ENCODE measurements at regions not wholly inside any gene's neighbourhood (a gene's known extent, or its start where the extent isn't known, plus 50 kb on each side); places are given as distances from the start of the nearest gene placed in this dataset.

DNA sequence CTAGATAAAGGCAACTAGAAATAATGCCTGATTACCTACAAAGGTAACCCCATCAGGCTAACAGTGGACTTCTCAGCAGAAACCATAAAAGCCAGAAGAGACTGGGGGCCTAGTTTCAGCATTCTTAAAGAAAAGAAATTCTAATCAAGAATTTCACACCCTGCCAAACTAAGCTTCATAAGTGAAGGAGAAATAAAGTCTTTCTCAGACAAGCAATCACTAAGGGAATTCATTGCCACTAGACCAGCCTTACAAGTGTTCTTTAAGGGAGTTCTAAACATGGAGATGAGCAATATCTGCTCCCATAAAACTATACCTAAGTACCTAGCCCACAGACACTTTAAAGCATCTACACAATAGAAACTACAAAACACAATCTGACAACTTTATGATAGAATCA lies 823.5 kb downstream of the PCDH17 start:
- TF ChIP-seq EP300 (conservative IDR thresholded peaks at IDR 0.05; ENCODE audit: poor library complexity, severe bottlenecking) (no peak), EZH2 (IDR thresholded peaks at IDR 0.05; ENCODE audit: borderline replicate concordance, insufficient read depth, low read length, poor library complexity, severe bottlenecking) (no peak)
